ENCODE measurements at regions not wholly inside any gene's neighbourhood (a gene's known extent, or its start where the extent isn't known, plus 50 kb on each side); places are given as distances from the start of the nearest gene placed in this dataset.

- TF ChIP-seq, protein P1, sequence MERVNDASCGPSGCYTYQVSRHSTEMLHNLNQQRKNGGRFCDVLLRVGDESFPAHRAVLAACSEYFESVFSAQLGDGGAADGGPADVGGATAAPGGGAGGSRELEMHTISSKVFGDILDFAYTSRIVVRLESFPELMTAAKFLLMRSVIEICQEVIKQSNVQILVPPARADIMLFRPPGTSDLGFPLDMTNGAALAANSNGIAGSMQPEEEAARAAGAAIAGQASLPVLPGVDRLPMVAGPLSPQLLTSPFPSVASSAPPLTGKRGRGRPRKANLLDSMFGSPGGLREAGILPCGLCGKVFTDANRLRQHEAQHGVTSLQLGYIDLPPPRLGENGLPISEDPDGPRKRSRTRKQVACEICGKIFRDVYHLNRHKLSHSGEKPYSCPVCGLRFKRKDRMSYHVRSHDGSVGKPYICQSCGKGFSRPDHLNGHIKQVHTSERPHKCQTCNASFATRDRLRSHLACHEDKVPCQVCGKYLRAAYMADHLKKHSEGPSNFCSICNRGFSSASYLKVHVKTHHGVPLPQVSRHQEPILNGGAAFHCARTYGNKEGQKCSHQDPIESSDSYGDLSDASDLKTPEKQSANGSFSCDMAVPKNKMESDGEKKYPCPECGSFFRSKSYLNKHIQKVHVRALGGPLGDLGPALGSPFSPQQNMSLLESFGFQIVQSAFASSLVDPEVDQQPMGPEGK (CRISPR knock-in tag; IDR thresholded peaks at IDR 0.05; ENCODE audit: borderline replicate concordance): no peak
- TF ChIP-seq ZFP30 (CRISPR knock-in tag; IDR thresholded peaks at IDR 0.05) (no peak), ZNF70 (CRISPR knock-in tag; IDR thresholded peaks at IDR 0.05) (no peak), ZFP3 (CRISPR knock-in tag; IDR thresholded peaks at IDR 0.05) (no peak), CREB5 (CRISPR knock-in tag; IDR thresholded peaks at IDR 0.05; ENCODE audit: low read depth) (no peak), TOX (CRISPR knock-in tag; IDR thresholded peaks at IDR 0.05; ENCODE audit: borderline replicate concordance) (no peak), BACH2 (CRISPR knock-in tag; IDR thresholded peaks at IDR 0.05; ENCODE audit: borderline replicate concordance) (no peak), ZNF8 (CRISPR knock-in tag; IDR thresholded peaks at IDR 0.05) (no peak), CSDC2 (CRISPR knock-in tag; IDR thresholded peaks at IDR 0.05) (no peak), RARB (CRISPR knock-in tag; IDR thresholded peaks at IDR 0.05) (no peak)
- TF ChIP-seq, protein P2, sequence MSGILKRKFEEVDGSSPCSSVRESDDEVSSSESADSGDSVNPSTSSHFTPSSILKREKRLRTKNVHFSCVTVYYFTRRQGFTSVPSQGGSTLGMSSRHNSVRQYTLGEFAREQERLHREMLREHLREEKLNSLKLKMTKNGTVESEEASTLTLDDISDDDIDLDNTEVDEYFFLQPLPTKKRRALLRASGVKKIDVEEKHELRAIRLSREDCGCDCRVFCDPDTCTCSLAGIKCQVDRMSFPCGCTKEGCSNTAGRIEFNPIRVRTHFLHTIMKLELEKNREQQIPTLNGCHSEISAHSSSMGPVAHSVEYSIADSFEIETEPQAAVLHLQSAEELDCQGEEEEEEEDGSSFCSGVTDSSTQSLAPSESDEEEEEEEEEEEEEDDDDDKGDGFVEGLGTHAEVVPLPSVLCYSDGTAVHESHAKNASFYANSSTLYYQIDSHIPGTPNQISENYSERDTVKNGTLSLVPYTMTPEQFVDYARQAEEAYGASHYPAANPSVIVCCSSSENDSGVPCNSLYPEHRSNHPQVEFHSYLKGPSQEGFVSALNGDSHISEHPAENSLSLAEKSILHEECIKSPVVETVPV (CRISPR knock-in tag; IDR thresholded peaks at IDR 0.05): no peak
These were observed 284.2 kb upstream of the POU3F1 start (continued) for GRCh38 chr1:38330799-38331198.

- no peak for TF ChIP-seq ZFP30 (CRISPR knock-in tag; IDR thresholded peaks at IDR 0.05)
- TF ChIP-seq TCF4 (CRISPR knock-in tag; IDR thresholded peaks at IDR 0.05; ENCODE audit: borderline replicate concordance): no peak
- no peak for TF ChIP-seq ZNF565 (CRISPR knock-in tag; conservative IDR thresholded peaks at IDR 0.05; ENCODE audit: low read depth)
- TF ChIP-seq ZC3H10 (CRISPR knock-in tag; IDR thresholded peaks at IDR 0.05): no peak
- no peak for TF ChIP-seq ISL1 (CRISPR knock-in tag; IDR thresholded peaks at IDR 0.05)
- no peak for TF ChIP-seq ZFP3 (CRISPR knock-in tag; IDR thresholded peaks at IDR 0.05)
- TF ChIP-seq BACH2 (CRISPR knock-in tag; IDR thresholded peaks at IDR 0.05; ENCODE audit: borderline replicate concordance): no peak
- TF ChIP-seq, protein P3, sequence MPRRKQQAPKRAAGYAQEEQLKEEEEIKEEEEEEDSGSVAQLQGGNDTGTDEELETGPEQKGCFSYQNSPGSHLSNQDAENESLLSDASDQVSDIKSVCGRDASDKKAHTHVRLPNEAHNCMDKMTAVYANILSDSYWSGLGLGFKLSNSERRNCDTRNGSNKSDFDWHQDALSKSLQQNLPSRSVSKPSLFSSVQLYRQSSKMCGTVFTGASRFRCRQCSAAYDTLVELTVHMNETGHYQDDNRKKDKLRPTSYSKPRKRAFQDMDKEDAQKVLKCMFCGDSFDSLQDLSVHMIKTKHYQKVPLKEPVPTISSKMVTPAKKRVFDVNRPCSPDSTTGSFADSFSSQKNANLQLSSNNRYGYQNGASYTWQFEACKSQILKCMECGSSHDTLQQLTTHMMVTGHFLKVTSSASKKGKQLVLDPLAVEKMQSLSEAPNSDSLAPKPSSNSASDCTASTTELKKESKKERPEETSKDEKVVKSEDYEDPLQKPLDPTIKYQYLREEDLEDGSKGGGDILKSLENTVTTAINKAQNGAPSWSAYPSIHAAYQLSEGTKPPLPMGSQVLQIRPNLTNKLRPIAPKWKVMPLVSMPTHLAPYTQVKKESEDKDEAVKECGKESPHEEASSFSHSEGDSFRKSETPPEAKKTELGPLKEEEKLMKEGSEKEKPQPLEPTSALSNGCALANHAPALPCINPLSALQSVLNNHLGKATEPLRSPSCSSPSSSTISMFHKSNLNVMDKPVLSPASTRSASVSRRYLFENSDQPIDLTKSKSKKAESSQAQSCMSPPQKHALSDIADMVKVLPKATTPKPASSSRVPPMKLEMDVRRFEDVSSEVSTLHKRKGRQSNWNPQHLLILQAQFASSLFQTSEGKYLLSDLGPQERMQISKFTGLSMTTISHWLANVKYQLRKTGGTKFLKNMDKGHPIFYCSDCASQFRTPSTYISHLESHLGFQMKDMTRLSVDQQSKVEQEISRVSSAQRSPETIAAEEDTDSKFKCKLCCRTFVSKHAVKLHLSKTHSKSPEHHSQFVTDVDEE (CRISPR knock-in tag; IDR thresholded peaks at IDR 0.05): no peak
- TF ChIP-seq ESRRG (CRISPR knock-in tag; IDR thresholded peaks at IDR 0.05): no peak
- TF ChIP-seq, protein P2 (CRISPR knock-in tag; IDR thresholded peaks at IDR 0.05): no peak
- no peak for TF ChIP-seq CSDC2 (CRISPR knock-in tag; IDR thresholded peaks at IDR 0.05)
- TF ChIP-seq, protein P4, sequence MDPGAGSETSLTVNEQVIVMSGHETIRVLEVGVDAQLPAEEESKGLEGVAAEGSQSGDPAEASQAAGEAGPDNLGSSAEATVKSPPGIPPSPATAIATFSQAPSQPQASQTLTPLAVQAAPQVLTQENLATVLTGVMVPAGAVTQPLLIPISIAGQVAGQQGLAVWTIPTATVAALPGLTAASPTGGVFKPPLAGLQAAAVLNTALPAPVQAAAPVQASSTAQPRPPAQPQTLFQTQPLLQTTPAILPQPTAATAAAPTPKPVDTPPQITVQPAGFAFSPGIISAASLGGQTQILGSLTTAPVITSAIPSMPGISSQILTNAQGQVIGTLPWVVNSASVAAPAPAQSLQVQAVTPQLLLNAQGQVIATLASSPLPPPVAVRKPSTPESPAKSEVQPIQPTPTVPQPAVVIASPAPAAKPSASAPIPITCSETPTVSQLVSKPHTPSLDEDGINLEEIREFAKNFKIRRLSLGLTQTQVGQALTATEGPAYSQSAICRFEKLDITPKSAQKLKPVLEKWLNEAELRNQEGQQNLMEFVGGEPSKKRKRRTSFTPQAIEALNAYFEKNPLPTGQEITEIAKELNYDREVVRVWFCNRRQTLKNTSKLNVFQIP (CRISPR knock-in tag; IDR thresholded peaks at IDR 0.05; ENCODE audit: borderline replicate concordance, low read depth): no peak
- TF ChIP-seq ARNTL (CRISPR knock-in tag; IDR thresholded peaks at IDR 0.05; ENCODE audit: borderline replicate concordance, low read depth): no peak
- TF ChIP-seq PPARA (CRISPR knock-in tag; IDR thresholded peaks at IDR 0.05; ENCODE audit: borderline replicate concordance): no peak
- no peak for TF ChIP-seq CREB5 (CRISPR knock-in tag; IDR thresholded peaks at IDR 0.05; ENCODE audit: low read depth)
- TF ChIP-seq, protein P1 (CRISPR knock-in tag; IDR thresholded peaks at IDR 0.05; ENCODE audit: borderline replicate concordance): no peak
- no peak for TF ChIP-seq OSR1 (CRISPR knock-in tag; IDR thresholded peaks at IDR 0.05)
These were observed 283.1 kb upstream of the POU3F1 start for GRCh38 chr1:38329644-38330043.

More at GRCh38 chr1:38329644-38330043, 283.1 kb upstream of the POU3F1 start:
- no peak for ATAC-seq

All from SK-N-SH treated with all-trans-retinoic acid at 6 μM for 48 hours (cell line).